ENCODE measurements at regions not wholly inside any gene's neighbourhood (a gene's known extent, or its start where the extent isn't known, plus 50 kb on each side); places are given as distances from the start of the nearest gene placed in this dataset.

GRCh38 chr13:106753251-106753650, 185.3 kb upstream of the ARGLU1 start:
- no peaks in the 10 kb centered on the region for H3K27me3 ChIP-seq (ENCODE audit: control insufficient read depth, insufficient read depth, low read length)
- TF ChIP-seq CTCF (IDR thresholded peaks at IDR 0.05; ENCODE audit: insufficient read depth, low read length, severe bottlenecking), result no peak
- no peak for FAIRE-seq

GRCh38 chr13:106752584-106753170, 184.7 kb upstream of the ARGLU1 start:
- Histone ChIP-seq H3K27me3 (ENCODE audit: control insufficient read depth, insufficient read depth, low read length) (no peaks in the 10 kb centered on the region), H3K36me3 (ENCODE audit: control insufficient read depth, insufficient read depth, low read length) (no peaks in the 10 kb centered on the region), H3K4me3 (ENCODE audit: low read depth, low read length) (no peak overlapping the region)
- FAIRE-seq (no peak), DNase-seq (ENCODE audit: low read depth) (no peak)
- TF ChIP-seq CTCF (IDR thresholded peaks at IDR 0.05; ENCODE audit: insufficient read depth, low read length, severe bottlenecking), result no peak

More at GRCh38 chr13:106753251-106753650, 185.3 kb upstream of the ARGLU1 start:
- Histone ChIP-seq H3K4me3 (ENCODE audit: low read depth, low read length) (no peak overlapping the region), H3K36me3 (ENCODE audit: control insufficient read depth, insufficient read depth, low read length) (no peaks in the 10 kb centered on the region)
- DNase-seq (ENCODE audit: low read depth), result no peak

DNA sequence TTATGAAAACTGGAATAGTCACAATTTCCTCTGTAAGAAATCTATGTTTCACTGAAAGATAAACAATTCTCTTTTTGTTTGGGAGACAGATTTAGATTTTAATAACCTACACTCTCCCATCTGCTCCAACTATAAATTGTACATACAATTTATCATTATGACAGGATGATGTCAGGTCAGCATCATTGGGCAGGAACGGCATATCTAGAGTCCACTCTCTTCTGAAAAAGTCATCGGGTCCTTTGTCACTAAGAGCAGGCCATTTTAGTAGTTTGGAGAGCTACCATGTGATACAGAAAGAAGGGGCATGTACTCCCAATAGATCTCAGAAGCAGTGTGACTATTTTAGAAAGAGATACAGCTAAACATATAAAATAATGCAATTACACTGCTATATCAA, 180.8 kb upstream of the ARGLU1 start:
- FAIRE-seq (no peak), DNase-seq (ENCODE audit: low read depth) (no peak)
- no peak for TF ChIP-seq CTCF (IDR thresholded peaks at IDR 0.05; ENCODE audit: insufficient read depth, low read length, severe bottlenecking)
- Histone ChIP-seq H3K4me3 (ENCODE audit: low read depth, low read length) (no peak overlapping the region), H3K27me3 (ENCODE audit: control insufficient read depth, insufficient read depth, low read length) (no peaks in the 10 kb centered on the region), H3K36me3 (ENCODE audit: control insufficient read depth, insufficient read depth, low read length) (no peaks in the 10 kb centered on the region)

- no peak for DNase-seq (ENCODE audit: low read depth)
- FAIRE-seq, result no peak
- H3K36me3 ChIP-seq (ENCODE audit: control insufficient read depth, insufficient read depth, low read length), result no peaks in the 10 kb centered on the region
- no peaks in the 10 kb centered on the region for H3K27me3 ChIP-seq (ENCODE audit: control insufficient read depth, insufficient read depth, low read length)
- TF ChIP-seq CTCF (IDR thresholded peaks at IDR 0.05; ENCODE audit: insufficient read depth, low read length, severe bottlenecking), result no peak
- H3K4me3 ChIP-seq (ENCODE audit: low read depth, low read length), result no peak overlapping the region
These were observed 176.6 kb upstream of the ARGLU1 start for GRCh38 chr13:106744516-106744915.

DNA sequence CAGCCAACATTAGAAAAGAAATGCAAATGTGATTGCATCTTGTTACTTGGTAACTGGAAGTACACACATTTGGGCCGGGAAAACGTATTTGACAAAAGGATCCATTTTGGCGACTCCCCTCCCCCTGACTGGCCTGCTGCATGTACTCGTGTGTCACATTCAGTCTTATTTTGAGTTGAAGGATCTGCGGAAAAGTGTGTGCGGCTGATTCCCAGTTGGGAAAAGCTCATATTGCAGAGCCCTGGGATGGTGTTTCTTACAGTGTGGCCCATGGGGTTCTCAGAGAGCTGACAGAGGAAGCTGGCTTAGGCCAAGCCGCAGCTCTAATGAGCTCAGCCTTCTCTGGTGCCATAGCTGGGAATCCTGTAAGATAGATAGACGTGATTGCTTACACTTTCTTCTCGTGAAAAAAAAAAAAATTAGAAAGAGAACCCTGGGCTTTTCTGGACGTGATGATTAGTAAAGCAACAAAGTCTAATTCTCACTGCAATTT, 170.3 kb upstream of the ARGLU1 start:
- H3K36me3 ChIP-seq (ENCODE audit: control insufficient read depth, insufficient read depth, low read length), result no peaks in the 10 kb centered on the region
- H3K4me3 ChIP-seq (ENCODE audit: low read depth, low read length), result no peak overlapping the region
- no peaks in the 10 kb centered on the region for H3K27me3 ChIP-seq (ENCODE audit: control insufficient read depth, insufficient read depth, low read length)
- FAIRE-seq (no peak), DNase-seq (ENCODE audit: low read depth) (no peak)
- TF ChIP-seq CTCF (IDR thresholded peaks at IDR 0.05; ENCODE audit: insufficient read depth, low read length, severe bottlenecking), result no peak

DNA sequence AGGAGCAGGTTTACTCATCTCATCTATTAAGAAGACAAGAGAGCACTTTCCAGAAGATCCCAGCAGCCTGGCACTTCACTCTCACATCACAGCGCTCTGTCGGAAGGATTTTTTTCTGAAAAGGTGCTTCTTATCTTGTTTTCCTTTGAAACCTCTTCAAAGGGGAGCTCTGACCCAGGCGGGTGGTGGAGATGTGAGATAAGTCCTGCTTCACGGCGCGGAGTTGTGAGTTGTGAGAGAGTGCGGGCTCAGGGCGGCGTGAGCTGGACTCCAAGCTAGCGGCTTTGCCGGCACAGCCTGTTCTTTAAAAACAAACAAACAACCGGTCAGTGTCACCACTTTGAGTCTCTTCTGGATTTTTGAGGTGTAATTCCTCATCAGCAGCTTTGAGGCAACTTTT, 169.0 kb upstream of the ARGLU1 start:
- no peak for TF ChIP-seq CTCF (IDR thresholded peaks at IDR 0.05; ENCODE audit: insufficient read depth, low read length, severe bottlenecking)
- H3K27me3 ChIP-seq (ENCODE audit: control insufficient read depth, insufficient read depth, low read length), result no peaks in the 10 kb centered on the region
- DNase-seq (ENCODE audit: low read depth) (no peak), FAIRE-seq (no peak)
- no peaks in the 10 kb centered on the region for H3K36me3 ChIP-seq (ENCODE audit: control insufficient read depth, insufficient read depth, low read length)
- H3K4me3 ChIP-seq (ENCODE audit: low read depth, low read length), result no peak overlapping the region

Measured in bronchial epithelial cell (primary cell).